ENCODE measurements at regions not wholly inside any gene's neighbourhood (a gene's known extent, or its start where the extent isn't known, plus 50 kb on each side); places are given as distances from the start of the nearest gene placed in this dataset.

GRCh38 chrX:155757046-155757759, 123.9 kb upstream of the VAMP7 start:
- TF ChIP-seq POLR2AphosphoS5 (IDR thresholded peaks at IDR 0.05; ENCODE audit: low read depth), result no peak
- no peak for TF ChIP-seq GABPA (IDR thresholded peaks at IDR 0.05; ENCODE audit: low read depth)
- TF ChIP-seq, protein P1, sequence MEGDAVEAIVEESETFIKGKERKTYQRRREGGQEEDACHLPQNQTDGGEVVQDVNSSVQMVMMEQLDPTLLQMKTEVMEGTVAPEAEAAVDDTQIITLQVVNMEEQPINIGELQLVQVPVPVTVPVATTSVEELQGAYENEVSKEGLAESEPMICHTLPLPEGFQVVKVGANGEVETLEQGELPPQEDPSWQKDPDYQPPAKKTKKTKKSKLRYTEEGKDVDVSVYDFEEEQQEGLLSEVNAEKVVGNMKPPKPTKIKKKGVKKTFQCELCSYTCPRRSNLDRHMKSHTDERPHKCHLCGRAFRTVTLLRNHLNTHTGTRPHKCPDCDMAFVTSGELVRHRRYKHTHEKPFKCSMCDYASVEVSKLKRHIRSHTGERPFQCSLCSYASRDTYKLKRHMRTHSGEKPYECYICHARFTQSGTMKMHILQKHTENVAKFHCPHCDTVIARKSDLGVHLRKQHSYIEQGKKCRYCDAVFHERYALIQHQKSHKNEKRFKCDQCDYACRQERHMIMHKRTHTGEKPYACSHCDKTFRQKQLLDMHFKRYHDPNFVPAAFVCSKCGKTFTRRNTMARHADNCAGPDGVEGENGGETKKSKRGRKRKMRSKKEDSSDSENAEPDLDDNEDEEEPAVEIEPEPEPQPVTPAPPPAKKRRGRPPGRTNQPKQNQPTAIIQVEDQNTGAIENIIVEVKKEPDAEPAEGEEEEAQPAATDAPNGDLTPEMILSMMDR (IDR thresholded peaks at IDR 0.05; ENCODE audit: insufficient read depth, low read length), result no peak
